ENCODE measurements at regions not wholly inside any gene's neighbourhood (a gene's known extent, or its start where the extent isn't known, plus 50 kb on each side); places are given as distances from the start of the nearest gene placed in this dataset.

- TF ChIP-seq POLR2A (IDR thresholded peaks at IDR 0.05) (no peak), EP300 (IDR thresholded peaks at IDR 0.05; ENCODE audit: low read depth) (no peak), POLR2AphosphoS5 (IDR thresholded peaks at IDR 0.05) (no peak)
- TF ChIP-seq, protein P1, sequence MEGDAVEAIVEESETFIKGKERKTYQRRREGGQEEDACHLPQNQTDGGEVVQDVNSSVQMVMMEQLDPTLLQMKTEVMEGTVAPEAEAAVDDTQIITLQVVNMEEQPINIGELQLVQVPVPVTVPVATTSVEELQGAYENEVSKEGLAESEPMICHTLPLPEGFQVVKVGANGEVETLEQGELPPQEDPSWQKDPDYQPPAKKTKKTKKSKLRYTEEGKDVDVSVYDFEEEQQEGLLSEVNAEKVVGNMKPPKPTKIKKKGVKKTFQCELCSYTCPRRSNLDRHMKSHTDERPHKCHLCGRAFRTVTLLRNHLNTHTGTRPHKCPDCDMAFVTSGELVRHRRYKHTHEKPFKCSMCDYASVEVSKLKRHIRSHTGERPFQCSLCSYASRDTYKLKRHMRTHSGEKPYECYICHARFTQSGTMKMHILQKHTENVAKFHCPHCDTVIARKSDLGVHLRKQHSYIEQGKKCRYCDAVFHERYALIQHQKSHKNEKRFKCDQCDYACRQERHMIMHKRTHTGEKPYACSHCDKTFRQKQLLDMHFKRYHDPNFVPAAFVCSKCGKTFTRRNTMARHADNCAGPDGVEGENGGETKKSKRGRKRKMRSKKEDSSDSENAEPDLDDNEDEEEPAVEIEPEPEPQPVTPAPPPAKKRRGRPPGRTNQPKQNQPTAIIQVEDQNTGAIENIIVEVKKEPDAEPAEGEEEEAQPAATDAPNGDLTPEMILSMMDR (IDR thresholded peaks at IDR 0.05), result no peak
These were observed 226.5 kb upstream of the NANOGP8 start for GRCh38 chr15:35311615-35312014.
